Ascending aorta (tissue), 2 donors: ENCODE measurements at regions not wholly inside any gene's neighbourhood (a gene's known extent, or its start where the extent isn't known, plus 50 kb on each side); places are given as distances from the start of the nearest gene placed in this dataset.

Source experiments
- DNase-seq, 2 donors: peaks; one replicate each; pipeline ENCODE4 v3.0.0-alpha.2; 2019; ENCODE audit warnings: low spot score in 2 of 2
- H3K27ac ChIP-seq, 2 donors: fragments of 200-600 bp; sonication (generic); one replicate each; pipeline ENCODE4 v1.5.1; 2016 to 2017; ENCODE audit warnings: mild to moderate bottlenecking in 1 of 2
- H3K27me3 ChIP-seq: fragments of 200-600 bp; sonication (generic); one replicate; pipeline ENCODE4 v1.5.1; 2017
- H3K36me3 ChIP-seq, 2 donors: fragments of 200-600 bp; sonication (generic); one replicate each; pipeline ENCODE4 v1.5.1; 2016
- H3K4me1 ChIP-seq, 2 donors: fragments of 200-600 bp; sonication (generic); one replicate each; pipeline ENCODE4 v1.5.1; 2016 to 2017; ENCODE audit warnings: mild to moderate bottlenecking in 1 of 2
- H3K4me3 ChIP-seq, 2 donors: fragments of 200-600 bp; sonication (generic); one replicate each; pipeline ENCODE4 v1.5.1; 2016 to 2017; ENCODE audit warnings: mild to moderate bottlenecking in 1 of 2
- H3K9me3 ChIP-seq, 2 donors: fragments of 200-600 bp; sonication (generic); one replicate each; pipeline ENCODE4 v1.5.1; 2016
- CTCF ChIP-seq, 3 experiments: fragments of 200-600 bp in 2 of 3; fragments of 450-650 bp in 1 of 3; sonication (generic) in 2 of 3; IDR thresholded peaks; one replicate each; pipeline ENCODE4 v1.5.1; 2016 to 2019; ENCODE audit warnings: antibody characterized with exemption in 3 of 3, mild to moderate bottlenecking in 1 of 3, moderate library complexity in 1 of 3
- intact Hi-C: fragments of 100-400 bp; cut with DNase I; formaldehyde crosslinking; loops from one replicate; pipeline ENCODE4 v1.15.1; 2023

GRCh38 chr3:167898091-167898490 is 162.6 kb downstream of the SERPINI1 start:
- Histone ChIP-seq H3K27ac (no peak overlapping the region), H3K9me3 (no peaks in the 10 kb centered on the region), H3K36me3 (no peaks in the 10 kb centered on the region), H3K27me3 (no peaks in the 10 kb centered on the region), H3K4me1 (no peaks in the 10 kb centered on the region), H3K4me3 (no peak overlapping the region)
- TF ChIP-seq CTCF (IDR thresholded peaks at IDR 0.05), result no peak
- intact Hi-C loops, result no loop called here
- DNase-seq, result no peak

- H3K27ac ChIP-seq, result no peak overlapping the region
- no peaks in the 10 kb centered on the region for H3K9me3 ChIP-seq
- no peak for TF ChIP-seq CTCF (IDR thresholded peaks at IDR 0.05)
- H3K4me1 ChIP-seq, result no peaks in the 10 kb centered on the region
- no peaks in the 10 kb centered on the region for H3K27me3 ChIP-seq
- DNase-seq, result no peak
- no peaks in the 10 kb centered on the region for H3K36me3 ChIP-seq
- intact Hi-C loops, result no loop called here
- H3K4me3 ChIP-seq, result no peak overlapping the region
Observed at GRCh38 chr3:167895684-167896083, 160.2 kb downstream of the SERPINI1 start.

GRCh38 chr3:167895178-167895577 is 159.7 kb downstream of the SERPINI1 start:
- Histone ChIP-seq H3K27me3 (no peaks in the 10 kb centered on the region), H3K27ac (no peak overlapping the region), H3K9me3 (no peaks in the 10 kb centered on the region), H3K4me1 (no peaks in the 10 kb centered on the region), H3K4me3 (no peak overlapping the region), H3K36me3 (no peaks in the 10 kb centered on the region)
- DNase-seq, result no peak
- intact Hi-C loops, result no loop called here
- TF ChIP-seq CTCF (IDR thresholded peaks at IDR 0.05), result no peak

GRCh38 chr3:167892205-167892604 is 156.7 kb downstream of the SERPINI1 start:
- no peak for DNase-seq
- Histone ChIP-seq H3K9me3 (no peaks in the 10 kb centered on the region), H3K27me3 (no peaks in the 10 kb centered on the region), H3K4me3 (no peak overlapping the region), H3K36me3 (no peaks in the 10 kb centered on the region), H3K27ac (no peak overlapping the region), H3K4me1 (no peaks in the 10 kb centered on the region)
- TF ChIP-seq CTCF (IDR thresholded peaks at IDR 0.05), result no peak
- intact Hi-C loops, result no loop called here

- Histone ChIP-seq H3K27me3 (no peaks in the 10 kb centered on the region), H3K9me3 (no peaks in the 10 kb centered on the region), H3K36me3 (no peaks in the 10 kb centered on the region), H3K4me1 (no peaks in the 10 kb centered on the region), H3K4me3 (no peak overlapping the region), H3K27ac (no peak overlapping the region)
- intact Hi-C loops, result loop anchor here (10.0 kb wide), 1 partner anchor 192 kb away; no protein-coding TSS in a partner anchor
- DNase-seq, result no peak
- no peak for TF ChIP-seq CTCF (IDR thresholded peaks at IDR 0.05)
Observed at GRCh38 chr3:167887096-167887495, 151.6 kb downstream of the SERPINI1 start.

- no peak for DNase-seq
- H3K27me3 ChIP-seq, result no peaks in the 10 kb centered on the region
- no peak overlapping the region for H3K27ac ChIP-seq
- H3K4me1 ChIP-seq, result no peaks in the 10 kb centered on the region
- intact Hi-C loops, result loop anchor here (10.0 kb wide), 1 partner anchor 192 kb away; no protein-coding TSS in a partner anchor
- H3K36me3 ChIP-seq, result no peaks in the 10 kb centered on the region
- H3K4me3 ChIP-seq, result no peak overlapping the region
- H3K9me3 ChIP-seq, result no peaks in the 10 kb centered on the region
- TF ChIP-seq CTCF (IDR thresholded peaks at IDR 0.05), result no peak
Observed at GRCh38 chr3:167886690-167887089, 151.2 kb downstream of the SERPINI1 start.
